ENCODE measurements at regions not wholly inside any gene's neighbourhood (a gene's known extent, or its start where the extent isn't known, plus 50 kb on each side); places are given as distances from the start of the nearest gene placed in this dataset.
"Not testable (repeated sequence)": the region's sequence is repeated elsewhere in the genome, so short reads cannot be mapped to it uniquely, and the experiment has no call there.

DNA sequence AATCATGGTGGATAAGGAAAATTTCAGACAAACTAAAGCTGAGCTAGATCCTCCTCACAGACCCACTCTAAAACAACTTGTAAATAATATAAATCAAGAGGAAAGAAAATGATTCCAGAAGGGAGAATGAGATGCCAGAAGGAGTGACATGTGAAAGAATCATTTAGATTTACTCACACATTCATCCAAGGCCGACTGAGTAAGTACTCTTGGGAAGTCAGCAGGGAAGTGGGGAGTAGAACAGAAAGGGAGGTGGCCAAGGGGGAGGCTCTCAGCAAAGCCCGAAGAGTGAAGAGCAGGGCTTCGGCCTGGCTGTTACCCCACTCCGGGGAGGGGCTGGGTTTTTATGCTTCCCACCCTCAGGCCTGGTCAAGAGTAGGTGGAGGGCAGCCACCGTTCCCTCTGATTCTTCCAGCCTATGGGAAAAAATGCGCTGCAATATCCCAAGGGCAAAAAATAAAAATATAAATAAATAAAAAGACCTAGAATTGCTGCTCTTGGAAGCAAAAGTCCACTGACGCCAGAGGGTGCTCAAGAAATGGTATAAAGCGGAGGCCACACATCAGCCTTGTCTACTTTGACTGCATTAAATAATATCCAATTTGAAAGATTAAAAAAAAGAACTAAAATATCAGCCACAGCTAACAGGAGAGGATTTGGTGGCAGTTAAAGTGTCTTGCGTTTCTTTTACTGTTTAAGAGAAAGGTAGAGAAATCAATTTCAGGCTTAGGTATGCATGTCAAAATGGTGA, 110.2 kb upstream of the COL5A1 start:
- no peak for DNase-seq

DNA sequence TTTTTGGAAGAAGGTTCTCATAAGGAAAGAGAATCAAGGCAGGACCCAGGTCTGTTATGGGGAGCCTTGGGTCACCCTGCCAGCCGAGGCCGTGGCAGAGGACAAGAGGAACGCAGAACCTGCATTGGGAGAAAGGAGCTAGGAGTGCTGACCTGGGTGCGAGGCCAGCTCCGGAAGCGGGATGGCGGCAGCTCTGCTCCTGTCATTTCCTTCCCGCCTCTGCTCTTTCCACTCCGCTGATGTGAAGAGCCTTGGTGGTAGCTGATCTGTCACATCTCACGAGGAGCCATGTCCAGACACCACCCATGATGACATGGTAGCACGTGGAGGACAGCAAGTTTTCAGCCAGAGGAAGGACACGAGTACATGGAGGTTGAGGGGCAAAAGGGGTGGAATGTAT, 109.5 kb upstream of the COL5A1 start:
- no peak for DNase-seq

DNA sequence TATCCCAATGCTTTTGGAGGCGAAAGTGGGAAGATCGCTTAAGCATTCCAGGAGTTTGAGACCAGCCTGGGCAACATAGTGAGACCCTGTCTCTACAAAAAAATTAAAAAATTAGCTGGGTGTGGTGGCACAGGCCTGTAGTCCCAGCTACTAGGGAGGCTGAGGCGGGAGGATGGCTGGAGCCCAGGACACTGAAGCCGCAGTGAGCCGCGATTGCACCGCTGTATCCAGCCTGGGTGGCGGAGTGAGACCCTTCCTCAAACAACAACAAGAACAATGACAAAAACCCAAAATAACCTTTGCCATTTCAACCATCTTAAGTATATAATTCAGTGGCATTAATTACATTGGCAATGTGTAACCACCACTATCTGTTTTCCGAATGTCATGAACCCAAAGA, 108.9 kb upstream of the COL5A1 start:
- DNase-seq: not testable (repeated sequence)

DNA sequence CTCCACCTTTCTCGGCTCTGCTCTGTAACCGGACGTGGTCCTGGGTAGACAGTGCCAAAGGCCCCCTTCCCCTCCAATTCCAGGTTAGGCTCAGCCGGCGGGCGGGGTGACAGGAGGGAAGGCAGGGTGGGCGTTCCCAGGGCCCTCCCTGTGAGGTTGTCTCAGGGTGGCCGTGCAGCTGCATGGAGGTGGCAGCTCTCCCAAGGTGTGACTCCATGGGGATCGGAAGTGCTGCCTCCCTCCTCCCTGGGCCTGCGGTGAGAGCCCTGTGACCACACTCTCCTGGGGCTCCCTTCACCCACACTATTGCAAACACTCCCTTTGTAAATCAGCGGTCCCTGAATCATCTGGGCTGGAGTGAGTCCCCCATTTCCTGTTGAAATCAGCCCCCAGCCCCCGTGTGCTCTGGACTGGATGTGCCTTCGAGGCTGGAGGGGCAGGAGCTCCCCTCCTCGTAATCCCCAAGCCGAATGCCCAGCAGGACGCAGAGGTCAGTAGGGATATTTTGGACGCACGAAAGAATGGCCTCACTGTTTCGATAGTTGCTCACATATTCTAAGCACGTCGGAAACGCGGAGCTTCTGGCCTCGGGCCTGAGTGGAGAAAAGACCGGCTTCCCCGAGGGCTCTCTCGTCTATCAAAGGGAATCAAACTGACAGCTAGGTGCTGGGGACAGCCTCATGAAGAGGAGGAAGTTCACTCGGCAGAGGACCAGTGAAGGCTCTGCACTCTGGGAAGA, 107.6 kb upstream of the COL5A1 start:
- no peak for DNase-seq

DNA sequence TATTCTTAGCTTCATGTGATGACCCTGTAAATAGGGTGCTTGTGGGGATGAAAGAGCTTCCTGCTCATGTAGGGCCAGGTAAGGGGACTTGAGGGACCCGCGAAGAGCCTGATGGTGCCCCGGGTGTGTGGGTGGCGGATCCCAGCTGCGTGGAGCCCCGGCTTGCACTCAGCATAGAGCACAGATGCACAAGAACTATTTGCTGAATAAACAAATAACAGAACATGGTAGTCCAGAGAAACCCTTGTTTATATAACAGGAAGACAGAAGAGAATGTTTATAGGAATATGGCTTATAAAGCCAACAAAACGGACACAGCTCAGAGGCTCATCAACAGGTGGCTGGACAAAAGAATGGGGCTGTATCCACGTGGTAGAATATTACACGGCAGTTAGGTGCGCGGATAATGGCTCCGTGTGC, 106.9 kb upstream of the COL5A1 start:
- no peak for DNase-seq

DNA sequence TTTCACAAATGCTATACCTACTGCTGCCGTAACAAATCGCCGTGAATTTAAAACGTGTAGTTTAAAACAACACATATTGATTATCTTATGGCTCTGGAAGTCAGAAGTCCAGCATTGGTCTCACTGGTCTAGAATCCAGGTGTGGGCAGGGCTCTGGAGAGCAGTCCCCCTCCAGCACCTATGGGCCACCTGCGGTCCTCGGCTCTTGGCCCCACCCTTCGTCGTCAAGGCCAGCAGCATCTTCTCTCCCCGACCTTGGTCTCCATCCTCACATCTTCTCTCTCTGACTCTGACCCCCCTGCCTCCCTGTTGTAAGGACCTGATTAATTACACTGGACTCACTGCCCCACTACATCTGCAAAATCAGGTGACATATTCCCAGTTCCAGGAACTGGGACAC, 106.4 kb upstream of the COL5A1 start:
- DNase-seq: no peak

DNA sequence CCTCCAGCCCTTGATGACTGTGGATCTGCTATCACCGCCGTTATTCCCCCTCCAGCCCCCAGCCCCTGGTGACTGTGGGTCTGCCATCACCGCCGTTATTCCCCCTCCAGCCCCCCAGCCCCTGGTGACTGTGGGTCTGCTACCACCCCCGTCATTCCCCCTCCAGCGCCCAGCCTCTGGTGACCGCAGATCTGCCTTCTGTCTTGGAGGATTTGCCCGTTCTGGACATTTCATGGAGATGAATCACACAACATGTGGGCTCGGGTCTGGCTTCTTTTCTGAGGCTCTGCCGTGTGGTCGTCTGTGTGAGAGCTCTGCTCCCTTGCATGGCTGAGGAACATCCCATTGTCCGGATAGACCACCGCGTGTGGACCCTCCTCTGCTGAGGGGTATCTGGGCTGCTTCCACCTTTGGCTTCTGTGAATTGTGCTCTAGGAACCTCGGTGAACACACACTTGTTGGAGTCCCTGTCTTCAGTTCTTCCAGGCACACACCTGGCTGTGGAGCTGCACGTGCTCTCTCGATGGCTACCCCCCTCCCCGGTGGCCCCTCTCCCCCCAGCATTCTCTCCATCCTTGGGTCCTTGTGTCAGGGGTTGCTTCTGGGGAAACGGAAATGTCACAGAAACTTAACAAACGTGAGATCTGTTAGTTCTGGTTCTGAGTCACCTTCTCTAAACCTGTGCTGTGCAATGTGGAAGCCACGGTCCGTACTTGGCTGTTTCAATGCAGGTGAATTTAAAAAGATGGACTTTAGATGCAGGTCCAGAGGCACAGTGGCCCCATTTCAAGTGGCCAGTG, 105.3 kb upstream of the COL5A1 start:
- DNase-seq: no peak

DNA sequence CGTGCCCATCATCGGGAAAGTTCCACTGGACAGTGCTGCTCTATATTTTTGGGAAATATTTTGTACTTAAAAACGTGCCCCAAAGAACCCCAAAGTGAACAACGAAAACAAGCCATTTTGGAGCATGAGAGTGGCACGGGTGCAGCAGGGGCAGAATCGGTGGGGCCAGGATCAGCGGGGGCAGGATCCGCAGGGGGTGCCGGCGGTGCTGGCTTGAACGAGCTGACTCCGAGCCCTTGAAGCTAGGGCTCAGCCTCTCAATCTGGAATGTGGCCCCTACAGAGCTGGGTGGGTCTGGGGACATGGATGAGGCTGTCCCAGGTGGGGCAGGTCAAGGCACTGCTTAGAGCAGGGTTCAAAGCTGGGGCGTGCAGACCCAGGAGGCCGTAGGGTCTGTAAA, 104.7 kb upstream of the COL5A1 start:
- no peak for DNase-seq

DNA sequence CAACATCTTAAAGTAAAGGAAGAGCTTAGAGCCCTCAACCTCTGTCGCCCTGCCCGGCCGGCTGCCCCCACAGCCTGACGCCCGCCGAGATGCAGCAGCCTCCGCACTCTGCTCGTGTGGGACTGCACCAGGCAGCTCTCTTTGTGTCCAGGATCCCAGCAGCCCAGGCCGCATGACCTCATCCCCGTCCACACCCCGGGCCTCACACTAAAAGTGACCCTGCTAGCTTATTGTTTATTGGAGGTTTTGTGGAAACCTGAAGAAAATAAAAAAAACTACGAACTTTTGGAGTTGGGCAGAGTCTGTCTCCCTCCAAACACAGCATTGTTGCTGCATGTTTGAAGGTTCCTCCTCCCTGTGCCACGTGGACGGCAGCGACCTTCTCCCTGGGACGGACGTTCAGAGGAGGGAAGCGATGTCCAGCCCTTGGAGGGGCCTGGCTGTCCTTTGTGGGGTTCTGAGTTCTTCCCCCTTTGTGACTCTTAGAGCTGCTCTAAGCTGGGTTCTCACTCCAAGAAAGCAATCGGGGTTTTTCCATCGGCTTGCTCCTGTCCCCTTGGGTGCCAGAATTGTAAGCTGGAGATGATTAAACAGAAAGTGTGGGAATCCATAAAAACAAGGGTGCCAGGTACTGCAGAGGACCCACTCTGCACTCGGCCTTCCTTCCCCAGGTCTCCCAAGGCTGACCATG, 103.5 kb upstream of the COL5A1 start:
- no peak for DNase-seq

DNA sequence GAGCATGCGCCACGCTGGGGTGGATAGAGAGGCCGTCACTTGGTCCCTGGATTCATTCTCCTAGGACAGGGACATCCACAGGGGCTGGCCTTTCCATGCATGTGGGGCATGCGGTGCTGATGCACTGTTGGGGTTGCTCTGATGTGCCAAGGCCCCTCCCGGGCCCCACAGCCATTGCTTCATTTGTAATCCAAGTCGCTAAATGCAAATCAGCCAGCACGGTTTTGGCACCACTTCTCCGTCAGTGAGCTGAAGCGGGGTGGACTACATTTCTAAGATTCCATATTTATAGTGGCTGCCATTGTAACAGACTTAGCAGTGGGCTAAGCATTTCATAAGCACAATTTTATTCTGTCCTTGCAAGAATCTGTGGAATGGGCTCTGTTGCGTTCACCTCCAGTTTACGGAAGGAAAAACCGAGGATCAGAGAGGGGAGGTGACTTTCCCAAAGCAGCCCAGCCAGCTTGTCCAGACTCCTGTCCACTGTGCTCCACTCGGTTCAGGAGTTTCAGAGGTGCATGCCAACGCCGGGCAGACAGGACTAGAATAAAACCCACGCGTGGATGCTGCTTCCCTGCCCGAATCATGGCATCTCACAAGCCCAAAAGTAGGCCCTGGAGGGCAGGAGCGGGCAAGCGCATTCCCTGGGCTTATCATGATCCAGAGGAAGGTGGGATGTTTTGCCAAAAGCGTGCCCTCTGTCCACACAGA, 102.6 kb upstream of the COL5A1 start:
- no peak for DNase-seq

DNA sequence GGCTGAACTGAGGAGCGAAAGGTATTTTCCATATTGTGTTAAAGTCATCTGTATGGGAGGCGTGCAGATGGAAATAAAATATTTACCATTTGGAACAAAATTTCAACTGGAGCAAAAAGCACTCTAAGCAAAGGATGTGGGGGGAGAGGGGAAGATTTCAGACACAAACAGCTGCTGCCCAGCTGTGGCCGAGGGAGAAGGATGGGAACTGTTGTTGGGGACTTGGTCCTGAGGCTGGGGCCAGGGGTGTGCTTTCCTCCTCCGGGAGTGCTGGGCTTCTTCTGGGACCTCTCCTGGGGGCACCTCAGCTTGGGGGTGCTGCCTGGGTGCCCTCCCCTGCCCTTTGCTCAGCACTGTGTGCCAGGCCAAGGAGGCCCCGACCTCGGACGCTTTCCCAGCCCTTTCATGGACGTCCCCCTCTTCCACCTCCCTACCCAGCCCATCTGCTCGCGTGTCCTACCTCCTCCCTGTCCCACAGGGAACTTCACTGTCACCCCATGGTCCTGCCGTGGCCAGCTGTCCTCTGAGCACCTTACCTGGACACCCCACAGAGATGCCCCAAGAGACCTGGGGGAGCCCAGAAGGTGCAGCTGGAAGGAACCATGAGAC, 101.9 kb upstream of the COL5A1 start:
- no peak for DNase-seq

DNA sequence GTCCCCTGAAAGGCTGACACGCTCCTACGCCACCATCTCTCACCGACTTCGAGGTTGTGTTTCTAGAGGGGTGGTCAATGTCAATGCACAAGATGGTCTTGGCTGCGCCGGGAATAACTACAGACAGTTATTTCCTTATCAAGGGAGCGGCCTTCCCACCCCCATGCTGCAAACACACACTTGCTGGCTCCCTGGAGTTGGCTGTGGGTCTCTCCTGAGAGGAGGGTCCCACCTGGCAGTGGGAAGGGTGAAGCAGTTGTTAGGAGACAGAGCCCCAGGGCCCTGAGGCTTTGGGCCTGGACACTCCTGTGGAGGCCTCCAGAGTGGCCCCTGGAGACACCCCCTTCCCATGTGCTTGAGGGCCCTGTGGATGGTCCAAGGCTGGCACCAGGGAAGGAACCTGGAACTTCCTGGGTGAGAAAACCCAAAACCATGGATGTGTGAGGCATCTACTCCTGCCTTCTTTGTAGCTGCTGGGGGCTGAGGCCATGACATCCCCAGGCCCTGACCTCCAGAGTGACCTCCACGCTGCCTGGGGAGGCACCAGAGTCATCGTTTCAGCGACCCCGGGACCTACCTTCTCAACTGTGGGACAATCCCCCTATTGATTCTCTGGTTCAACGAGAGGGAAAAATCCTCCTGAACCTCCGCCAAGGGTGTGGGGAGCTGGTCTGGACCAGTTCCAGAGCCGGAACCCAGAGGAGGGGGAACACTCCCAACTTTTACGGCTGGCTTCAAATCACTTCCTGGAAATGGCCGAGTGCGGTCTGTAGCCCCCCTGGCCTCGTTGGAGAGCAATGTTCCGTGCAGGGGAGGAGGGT, 101.1 kb upstream of the COL5A1 start:
- no peak for DNase-seq

DNA sequence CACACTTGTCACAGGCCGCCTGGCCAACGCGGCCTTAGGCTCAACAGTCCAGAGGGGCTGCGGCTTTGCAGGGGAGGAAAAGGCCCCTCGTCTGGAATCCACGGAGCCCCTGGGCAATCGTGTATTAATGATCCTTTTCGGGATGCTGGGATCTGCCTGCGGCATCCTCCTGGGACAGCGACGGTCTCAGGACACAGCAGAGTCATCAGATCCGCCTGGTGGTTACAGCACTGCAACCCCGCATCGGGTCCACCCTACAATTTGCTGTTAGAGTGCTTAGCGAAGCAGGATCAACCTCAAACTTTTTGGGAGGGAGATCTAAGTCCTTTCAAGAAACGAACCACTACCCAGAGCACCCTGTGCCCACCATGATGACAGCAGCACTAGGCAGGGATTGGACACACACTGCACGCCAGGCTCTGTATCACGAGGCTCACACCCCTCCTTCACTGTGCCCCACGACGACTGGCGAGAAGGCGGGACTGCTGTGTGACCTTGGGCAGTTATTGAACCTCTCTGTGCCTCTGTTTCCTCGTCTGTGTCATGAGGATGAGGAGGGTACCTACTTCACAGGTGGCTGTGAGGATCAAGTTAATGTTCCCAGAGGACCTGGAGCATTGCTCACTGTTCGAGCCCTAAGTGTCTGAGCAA, 100.4 kb upstream of the COL5A1 start:
- DNase-seq: no peak

DNA sequence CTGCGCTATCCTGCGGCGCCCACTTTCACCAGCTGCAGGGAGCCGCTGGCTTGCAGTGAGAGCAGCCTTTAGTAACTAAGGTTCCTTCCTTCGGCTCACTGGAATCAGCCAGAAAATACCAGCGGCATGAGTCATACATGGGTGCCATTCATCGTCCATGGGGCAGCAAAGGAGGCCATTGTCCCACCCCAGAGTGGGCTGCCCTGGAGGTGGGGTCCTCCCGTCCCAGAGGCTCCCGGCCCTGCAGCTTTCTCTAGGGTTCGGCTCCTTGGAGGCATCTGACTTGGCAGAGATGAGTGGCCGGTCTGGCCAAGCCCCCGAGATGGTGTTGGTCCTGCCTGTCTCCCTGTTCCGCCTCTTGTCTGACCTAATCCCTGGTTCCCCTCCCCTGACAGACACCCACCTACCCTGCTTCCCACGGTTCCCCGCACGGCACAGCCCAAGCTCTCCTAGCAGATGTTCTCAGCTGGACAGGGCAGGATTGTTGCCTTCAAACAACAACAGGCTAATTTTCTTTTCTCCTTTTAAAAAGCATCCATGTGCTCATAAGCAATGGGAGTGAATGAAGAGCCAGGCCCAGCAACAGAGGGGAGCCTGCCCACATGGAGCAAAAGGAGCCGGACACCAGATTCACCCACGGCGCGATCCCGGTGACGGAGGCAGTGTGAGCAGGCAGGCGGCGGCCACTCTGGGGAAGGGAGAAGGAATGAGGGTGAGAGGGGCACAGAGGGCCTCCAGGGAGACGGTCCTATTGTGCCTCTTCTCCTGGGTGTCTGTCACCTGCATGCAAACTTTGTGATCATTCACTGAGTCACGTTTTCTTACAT, 97.0 kb upstream of the COL5A1 start:
- DNase-seq: peak; percentile 84

DNA sequence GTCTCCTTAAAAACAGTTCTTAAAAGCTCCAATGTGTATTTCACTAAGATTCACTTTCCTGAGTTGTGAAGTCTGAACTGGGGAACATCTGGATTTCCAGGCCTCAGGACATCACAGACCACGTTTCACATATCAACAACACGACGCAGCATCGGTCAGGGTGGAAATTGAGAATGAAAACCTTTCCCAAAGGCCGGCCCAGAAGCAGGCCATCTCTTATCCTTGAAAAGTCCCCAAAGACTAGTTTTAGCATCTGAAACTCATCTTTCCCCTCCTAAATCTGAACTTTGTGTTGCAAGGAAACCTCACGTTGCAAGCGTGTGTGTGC, 96.4 kb upstream of the COL5A1 start:
- DNase-seq: no peak

DNA sequence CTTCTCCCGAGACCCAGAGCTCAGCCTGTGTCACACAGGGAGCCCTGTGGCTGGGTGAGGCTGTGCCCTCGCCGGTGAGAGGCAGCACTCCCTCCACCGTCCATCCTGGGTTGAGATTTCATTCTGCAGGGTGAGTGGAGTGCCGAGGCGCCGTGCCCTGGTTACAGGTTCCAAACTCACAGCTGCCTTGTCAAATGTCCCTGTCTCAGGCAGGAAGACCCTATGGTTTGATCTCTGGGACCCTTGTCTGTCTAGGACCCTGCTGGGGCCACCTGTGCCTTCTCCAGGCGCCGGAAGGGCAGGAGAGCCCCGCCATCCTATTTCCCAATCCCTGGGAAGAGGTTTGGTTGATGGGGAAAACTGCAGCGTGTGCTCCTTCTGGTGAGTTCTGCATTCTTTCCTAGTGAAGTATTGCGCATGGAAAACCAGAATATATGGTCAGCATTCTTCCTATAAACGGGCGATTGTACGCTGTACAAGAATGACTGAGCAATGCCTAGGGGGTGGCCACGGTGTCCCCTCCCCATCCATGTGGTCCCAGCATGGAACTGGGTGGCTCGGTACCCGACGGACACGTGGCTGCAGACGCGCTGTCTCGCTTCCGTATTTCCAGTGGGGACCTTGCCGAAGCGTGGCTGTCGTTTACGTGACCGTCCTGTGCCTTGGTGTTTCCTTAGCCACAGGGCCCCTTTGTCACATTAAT, 95.9 kb upstream of the COL5A1 start:
- DNase-seq: no peak

DNA sequence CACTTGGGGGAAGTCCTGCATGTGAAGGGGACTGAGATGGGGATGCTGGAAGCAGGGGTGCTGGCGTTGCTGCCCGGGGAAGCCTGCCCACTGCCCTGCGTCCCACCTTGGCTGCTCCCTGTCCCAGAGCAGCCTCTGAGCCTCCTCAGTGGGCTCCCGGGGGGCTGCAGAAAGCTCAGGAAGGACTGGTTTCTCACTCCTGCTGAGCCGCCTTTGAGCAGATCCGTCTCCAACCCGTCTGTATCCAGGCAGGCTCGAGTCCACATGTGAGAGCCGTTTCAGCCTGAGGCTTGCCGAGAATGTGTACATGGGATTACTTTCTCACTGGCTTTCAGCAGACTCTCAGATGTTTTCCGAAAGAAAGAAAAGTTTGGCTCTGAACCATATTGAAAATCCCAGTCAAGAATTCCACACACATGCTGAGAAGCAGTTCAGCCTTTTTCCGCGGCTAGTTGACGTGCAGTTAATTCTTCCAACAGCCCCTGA, 95.3 kb upstream of the COL5A1 start:
- DNase-seq: no peak

DNA sequence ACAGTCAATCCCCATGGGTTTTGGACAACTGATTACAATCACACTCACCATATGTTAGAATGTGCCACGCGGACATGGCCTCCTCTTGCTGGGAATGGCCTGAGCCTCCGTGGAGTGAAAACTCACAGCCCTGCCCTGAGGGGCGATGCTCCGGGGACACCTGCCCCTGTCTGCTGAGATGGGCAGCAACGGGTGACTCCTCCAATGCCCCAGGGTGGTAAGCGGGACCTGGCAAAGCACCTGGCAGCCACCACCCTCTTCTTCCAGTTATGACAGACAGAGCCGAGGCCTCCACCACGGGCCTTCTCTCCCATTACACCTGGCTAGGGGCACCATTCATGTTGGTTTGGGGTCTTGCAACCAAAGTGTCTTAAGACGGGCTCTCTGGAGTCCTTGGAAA, 94.9 kb upstream of the COL5A1 start:
- DNase-seq: no peak
